Brain pericyte (primary cell): ENCODE measurements at regions not wholly inside any gene's neighbourhood (a gene's known extent, or its start where the extent isn't known, plus 50 kb on each side); places are given as distances from the start of the nearest gene placed in this dataset.

Experiments
- DNase-seq: peaks from one replicate; pipeline ENCODE4 v3.0.0-alpha.2; 2012; ENCODE audit warnings: low read depth, low spot score

DNA sequence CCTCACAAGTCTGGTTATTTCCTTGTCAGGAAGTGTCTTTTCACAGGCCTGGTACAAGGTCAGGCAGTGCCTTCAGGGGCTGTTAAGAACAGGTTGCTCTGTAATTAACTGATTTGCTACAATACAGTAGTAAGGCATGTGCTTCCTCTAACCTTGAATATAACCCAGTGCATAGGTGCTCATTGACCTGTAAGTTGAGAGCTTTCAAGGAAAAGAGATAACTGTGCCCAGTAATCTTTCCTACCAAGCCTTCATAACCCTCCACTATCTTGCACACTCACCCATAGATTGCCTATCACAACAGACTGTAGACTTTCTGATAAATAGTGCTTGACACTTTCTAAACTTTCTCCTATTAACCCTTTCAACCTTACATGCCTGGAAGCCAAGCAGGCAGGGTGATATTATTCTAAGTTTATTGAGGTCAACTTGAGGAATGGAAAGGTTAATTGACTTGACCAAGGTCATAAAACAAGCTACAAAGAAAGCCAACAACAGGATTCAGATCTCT, 148.1 kb downstream of the PPARGC1A start:
- no peak for DNase-seq

DNA sequence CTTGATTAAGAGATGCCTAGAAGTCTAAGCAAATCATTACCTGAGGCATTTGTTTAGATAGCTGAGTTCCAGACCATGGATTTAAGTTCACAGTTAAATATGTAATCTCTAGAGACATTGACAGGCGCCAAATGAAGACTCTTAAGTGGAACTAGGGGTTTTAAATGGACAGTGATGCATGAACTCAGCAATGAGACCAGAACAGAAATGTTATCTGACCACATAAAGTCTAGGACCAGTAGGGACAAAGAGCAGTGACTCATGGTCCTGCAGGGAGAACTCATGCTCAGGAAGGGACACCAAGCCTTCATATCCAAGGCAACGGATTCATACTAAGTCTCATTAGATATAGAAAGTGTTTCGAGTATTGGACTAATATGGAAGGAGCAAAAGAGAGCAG, 152.3 kb downstream of the PPARGC1A start:
- no peak for DNase-seq

DNA sequence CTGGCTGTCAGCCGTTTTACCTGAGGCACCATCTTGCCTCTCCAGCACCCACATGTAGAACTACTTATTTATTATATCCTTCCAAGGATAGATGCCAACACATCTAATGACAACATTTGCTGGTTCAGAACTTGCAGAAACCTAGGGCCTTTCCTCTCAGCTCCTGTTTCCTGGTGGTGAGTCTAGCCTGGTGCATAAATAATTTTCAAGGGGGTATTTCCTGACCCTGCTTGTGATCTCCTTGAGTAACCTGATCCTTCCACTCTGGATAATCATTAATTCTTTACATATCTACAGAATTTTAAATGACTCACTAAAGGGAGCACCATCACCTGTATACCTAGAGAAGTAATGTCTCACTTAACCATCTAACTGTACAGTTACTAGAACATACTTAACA, 153.4 kb downstream of the PPARGC1A start:
- no peak for DNase-seq

DNA sequence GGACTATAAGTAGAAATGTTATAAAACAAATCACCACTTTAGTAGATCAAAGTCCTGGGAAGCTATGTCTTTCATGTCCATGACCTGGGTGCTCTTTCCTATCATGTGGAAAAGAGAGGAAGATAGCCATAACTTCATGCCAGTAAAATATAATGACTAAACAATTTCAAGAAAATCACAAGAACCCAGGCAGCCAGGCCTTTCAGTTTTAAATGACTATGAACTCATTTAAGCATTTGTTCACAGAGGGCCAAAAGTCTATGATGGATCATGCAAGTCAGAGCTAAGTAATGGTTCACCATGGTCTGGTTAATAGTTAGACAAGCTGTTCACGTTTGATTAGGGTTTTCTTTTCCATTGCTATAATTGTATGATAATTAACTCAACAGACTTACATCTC, 155.8 kb downstream of the PPARGC1A start:
- no peak for DNase-seq

DNA sequence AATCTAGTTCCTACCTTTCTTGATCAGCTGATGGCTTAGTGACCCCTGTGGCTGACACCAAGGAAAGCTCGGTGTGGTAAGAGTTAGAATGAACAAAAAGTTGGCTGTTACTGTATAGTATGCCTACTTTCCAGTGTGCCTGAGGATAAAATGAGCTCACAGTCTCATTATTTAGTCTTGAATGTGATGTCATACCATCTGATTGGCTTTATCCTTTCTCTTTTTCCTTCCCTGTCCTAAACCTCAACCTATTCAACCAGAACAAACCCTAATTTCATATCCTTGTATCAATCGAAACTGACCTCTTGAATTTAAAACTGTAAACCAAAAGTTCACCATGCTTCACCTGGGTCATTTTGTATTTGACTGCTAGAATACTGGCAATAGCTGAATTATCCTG, 156.4 kb downstream of the PPARGC1A start:
- no peak for DNase-seq

DNA sequence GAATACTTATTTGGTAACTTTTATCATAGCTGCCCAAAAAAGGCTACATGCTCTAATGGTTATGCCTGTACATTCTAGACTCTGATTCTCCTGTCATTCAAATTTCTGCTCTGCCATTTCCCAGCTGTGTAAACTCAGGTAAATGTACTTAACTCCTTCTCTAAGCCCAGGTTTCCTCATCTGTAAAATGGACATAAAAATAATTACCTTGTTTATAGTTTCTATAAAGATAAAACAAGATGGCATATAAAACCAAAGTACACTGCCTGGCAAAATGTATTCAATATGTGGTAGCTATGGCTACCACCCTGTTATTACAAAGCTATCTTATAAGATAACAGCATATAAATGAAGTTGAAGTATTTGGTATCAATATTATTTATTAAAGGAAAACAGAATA, 158.8 kb downstream of the PPARGC1A start:
- no peak for DNase-seq

DNA sequence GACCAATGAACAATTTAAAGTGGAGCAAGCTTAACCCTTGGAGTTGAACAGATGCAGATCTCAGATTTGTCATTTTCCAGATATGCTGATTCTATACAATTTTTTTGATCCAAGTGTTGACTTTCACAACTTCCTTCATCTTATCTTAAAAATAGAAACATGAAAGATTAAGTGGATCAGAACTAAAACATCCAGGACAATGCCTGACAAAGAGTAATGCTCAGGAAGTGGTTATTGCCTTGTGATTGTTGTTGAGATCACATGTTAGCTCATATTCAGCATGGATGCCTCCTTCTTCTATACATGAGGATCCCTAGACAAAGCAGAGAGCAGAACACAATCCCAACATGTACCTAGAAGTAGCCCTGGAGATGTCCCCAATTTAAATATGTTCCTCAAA, 160.9 kb downstream of the PPARGC1A start:
- no peak for DNase-seq

DNA sequence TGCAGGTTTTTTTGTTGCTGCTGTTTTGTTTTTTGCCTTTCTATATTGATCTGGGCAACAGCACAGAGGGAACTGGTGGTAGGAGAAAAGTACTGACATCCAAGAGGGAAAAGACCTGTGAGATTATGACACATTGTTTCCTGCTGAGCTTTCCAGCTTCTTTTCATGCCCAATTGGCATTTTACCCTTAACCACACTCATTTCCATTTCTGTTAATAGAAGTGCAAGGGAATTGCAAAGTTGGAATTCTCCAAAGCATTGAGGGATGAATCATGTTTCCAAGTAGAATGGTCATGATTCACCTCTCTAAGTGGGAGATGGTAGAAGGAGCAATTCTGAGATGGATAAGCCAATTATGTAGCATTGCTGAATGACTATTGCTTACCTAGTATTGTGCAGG, 161.5 kb downstream of the PPARGC1A start:
- DNase-seq = no peak

DNA sequence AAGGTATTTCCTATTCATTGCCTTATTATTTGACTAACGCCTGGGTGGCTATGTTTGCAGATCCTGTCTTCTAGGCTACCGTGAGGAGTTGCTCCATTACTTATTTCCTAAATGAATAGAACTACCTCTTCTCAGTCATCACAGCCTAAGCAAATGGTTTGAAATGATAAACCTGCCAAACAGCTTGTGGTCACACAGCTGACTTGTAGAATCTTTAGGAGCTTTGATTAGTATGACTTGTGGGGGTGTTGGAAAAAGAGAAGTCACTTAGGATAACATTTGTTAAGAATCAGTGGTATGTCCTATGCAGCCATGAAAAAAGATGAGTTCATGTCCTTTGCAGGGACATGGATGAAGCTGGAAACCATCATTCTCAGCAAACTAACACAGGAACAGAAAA, 169.3 kb downstream of the PPARGC1A start:
- no peak for DNase-seq

DNA sequence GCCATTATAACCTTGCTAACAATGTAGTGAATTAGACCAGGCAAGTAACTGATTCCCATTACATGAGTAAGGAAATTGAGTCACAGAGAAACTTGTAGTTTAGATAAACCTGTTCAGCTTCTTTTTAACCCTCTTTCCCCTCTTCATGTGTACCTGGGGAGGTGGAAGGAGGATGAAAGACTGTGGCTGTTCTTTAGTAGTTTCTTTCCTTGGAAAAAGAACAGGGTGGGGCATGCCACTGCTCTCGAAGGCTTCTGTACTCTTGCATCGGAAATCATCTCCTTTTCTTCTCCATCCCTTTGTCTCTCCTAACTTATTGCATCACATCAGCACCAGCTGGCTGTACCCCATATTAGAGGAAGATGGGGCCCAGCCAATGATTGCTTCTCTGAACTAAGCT, 171.4 kb downstream of the PPARGC1A start:
- DNase-seq = no peak

DNA sequence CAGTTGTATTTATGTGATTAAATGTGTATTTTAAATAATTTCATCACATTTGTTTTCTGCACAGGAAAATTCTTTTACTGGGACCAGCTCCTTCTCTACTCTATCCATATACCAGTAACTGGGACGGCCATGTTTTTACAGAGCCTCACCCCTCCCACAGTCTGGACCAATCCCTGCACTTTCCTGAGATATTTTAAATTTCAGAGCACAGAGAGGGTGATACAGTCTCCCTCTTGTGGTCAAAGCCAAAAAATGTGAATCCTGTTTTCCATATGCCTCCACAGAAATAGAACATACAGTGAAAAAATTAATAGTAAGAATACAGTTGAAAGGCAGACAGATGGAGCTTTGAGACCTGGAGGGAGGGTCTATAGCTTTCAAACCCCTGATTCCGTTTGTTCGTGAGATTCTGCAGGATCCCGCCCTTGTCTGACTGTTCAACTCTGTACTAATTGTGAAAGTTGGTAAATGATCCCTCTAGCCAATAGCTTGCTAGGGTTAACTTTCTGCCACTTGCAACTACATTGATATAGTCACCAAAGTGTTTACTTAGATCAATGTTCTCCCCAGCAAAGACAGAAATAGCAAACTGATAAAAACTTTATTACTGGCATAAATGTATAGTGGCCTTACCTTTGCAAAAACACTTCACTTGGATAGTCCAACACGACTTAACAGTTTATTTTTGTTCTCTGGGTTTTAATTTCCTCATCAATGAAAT, 172.2 kb downstream of the PPARGC1A start:
- no peak for DNase-seq

DNA sequence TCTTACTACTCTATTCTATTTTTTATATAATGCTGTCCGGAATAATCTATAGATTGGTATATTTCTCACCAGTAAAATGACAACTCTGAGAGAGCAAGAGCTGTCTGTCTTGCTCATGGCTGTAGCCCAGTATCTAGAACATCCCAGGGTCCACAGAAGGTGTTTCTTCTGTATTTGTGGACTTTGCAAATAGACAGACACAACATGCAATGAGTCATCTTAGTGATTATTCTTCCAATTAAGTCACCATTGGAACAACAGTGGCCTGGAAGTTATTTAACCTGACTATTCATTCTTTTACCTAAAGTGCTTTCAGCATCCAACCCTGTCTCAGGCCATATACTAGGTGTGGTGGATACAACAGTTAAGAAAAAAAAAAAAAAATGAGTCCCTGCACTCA, 179.5 kb downstream of the PPARGC1A start:
- DNase-seq = no peak

DNA sequence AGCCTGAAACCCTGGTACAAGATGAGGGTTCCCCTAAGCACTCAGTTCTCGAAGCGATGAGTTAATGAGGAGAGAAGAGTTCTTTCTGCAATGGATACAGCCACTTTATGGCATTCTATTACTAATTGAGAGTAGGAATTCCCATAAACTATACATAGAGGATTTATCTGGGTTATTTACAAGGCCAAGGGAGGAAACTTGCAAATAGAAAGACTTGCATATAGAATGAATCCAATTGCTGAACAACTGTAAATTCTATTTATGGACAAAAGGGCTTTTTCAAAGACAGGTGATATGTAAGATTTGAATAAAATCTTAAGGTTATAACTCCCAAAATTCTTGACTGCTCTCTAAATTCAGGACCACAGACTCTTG, 182.2 kb downstream of the PPARGC1A start:
- no peak for DNase-seq

DNA sequence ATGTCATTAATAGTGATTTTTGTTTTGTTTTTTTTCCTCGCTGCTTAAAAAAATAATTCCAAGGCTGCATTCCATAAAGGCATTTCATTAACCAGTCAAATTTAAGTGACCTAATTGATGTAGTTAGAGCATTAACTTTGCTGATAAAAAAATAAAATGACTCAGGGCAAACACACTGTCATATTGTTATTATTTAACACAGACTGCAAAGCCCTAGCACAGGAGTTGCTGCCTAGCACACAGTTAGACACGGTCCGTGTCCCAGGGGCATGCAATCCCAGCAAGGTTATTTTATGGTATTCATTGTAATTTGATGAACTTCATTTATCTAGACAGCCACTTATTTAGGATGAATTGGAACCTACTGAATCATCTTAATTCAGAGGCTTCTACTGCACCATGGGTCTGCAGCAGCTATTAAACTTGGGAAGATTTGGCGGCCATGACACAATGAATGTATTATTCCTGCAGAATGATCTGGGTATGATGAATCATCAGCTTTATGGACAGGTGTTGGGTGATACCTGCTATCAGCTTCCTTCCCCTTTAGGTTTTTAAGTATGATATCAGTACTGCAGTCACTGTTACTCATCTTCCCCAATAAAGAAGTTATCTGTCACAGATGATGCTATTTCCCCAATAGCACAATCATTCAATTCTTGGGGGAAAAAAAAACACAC, 182.7 kb downstream of the PPARGC1A start:
- no peak for DNase-seq

DNA sequence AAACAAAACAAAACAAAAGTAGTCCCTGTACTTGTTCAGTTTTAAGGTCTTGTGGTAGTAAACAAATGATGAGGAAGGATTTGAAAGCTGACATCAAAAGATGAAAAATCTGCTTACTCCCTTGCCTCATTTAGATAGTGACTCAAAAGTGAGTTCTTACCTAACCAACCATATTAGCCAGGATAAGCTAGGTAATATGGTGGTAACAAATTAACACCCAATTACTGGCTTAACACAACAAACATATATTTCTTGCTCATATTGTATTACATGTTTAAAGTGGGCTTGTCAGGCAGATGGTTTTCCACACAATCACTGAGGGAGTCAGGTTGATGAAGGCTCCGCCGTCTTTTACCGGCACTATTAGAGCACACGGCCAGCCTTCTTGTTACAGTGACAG, 189.7 kb downstream of the PPARGC1A start:
- DNase-seq = no peak

DNA sequence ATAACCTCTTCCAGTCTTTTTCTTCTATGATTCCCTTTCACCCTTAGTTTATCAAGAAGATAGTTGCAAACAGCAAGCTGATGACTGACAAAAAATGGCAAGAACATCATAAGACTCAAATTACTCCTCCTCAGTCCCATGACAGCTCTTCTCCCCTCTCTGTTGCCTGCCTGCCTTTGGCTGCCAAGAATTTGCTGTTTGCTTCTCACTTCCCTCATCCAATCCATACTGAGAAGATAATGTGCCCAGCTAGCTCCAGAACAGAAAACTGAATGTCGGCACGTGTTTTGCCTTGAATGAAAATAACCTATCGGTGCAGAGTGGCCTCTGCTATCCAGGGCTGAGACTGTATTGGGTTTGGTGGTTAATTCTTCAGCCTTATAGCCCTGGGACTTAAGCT, 192.1 kb downstream of the PPARGC1A start:
- DNase-seq = no peak

DNA sequence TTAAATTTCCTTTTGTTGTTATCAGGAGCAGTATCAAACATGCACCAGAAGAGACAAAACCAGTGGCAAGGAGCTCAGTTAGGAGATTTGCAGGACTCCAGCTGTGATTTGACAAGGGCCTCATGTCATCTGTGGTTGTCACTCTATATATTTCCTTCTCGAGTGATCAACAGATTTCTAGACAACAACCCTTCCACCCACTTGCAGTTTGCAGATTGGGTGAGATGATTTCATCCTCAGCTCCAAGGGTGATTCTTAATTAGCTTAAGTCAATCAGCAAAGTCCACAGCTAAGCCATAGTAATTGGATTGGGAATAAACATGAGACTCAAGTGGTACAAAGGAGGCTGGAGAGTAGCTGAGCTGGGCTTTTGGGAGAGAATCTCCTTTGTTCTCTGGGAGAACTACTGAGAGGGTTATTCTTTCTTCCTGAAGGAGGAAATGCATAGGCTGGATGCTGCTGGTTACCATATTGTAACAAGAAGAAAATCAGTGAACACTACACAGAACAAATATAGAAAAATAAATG, 192.8 kb downstream of the PPARGC1A start:
- no peak for DNase-seq

DNA sequence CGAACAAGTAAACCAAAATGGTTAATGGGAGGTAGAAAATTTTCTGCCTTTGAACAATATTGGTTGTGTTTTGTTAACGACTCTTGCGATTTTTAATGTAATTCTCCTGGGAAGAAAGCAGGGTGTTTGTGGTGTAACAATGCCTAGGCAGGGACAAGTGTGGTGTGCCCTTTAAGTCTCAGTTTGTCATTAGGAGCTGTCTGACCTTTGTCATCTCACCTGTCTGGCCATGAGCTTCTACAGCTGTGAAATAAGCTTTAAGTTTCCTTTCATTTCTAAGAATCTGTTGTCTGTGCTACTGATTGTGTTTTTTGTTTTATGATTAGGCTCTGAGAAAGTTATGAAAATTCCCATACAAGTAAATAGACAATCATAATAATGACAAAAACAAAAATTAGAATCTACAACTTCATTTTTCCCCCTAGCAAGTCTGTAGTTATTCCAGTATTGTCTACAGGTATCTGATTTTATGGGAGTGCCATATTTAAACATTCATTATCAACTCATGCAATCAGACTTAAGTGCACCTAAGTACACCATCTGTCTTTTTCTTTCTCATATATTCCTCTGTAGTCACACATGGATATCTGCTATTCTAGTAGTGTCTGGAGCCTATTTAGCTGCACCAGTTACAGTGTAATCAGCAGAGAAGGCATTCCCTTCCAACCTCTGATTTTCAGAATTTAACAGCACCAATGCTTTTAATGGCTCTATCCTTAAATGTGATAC, 203.5 kb downstream of the PPARGC1A start:
- no peak for DNase-seq

DNA sequence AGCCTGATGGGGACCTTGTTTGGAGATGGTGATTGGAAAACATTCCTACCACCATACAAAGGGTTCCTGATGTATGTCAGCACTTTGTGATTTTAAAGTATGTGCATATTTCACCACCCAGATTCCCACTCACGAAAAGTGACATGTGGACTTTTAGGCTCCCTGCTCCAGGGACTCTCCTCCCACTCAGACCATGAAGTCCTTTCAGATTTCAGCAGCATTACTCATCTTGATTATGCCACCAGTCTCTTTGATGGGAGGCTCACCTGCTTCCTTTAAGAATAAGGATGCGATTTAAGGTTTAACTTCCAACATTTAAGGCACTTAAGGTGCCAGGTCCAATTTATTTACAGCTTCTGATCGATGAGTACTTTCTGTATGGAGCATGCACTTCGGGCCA, 204.4 kb downstream of the PPARGC1A start:
- no peak for DNase-seq

DNA sequence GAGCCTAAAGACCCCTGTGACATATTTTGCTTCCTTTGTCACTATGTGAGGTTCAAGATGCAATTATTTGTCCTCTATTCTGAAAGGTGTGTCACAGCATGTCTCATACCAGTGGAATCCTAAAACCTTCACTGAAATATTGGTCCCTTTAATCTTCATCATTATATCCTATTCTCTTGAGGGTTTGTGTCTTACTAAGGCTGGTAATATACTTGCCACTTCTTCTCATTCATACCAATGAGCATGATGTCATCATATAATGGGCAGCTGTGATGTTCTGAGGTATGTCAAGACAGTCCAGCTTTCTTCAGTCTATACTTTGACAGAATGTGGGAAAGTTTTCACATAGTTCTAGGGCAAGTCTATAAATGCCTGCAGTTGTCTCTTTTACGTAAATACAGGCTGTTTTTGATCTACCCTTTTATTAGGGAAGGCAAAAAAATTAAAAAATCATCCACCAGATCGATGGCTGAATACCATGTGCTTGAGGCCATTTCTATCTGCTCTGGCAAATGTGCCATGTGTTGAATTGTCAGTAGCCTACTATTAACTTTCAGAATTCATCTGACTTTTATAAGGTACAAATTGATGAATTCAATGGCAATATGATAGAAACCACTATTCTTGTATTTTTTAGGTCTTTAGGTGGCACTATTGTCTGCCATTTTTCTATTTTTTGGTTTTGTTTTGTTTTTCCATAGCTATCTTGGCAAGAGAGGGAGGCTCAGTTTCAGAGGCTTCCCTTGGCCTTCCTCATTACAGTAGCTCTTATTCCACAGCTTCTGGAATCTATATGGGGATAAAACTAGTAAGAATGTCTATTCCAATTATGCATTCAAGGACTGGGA, 209.0 kb downstream of the PPARGC1A start:
- no peak for DNase-seq

DNA sequence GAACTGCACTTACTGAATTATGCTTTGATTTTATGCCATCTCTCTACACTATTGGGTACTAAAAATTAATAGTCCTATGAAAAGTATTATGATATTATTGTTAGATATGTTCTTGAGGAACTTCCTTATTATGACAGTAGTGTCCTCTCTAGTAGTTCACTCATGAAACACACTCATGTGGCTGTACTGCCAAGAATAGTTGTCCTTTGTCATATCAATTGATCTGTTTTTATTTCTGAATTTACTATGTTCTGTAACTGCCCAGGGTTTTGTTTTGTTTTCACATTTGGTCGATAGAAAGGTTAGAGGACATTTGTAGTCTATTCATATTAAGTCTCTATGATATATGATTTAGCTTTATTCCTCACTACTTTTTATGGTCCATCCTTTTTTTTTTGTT, 215.2 kb downstream of the PPARGC1A start:
- DNase-seq = no peak

DNA sequence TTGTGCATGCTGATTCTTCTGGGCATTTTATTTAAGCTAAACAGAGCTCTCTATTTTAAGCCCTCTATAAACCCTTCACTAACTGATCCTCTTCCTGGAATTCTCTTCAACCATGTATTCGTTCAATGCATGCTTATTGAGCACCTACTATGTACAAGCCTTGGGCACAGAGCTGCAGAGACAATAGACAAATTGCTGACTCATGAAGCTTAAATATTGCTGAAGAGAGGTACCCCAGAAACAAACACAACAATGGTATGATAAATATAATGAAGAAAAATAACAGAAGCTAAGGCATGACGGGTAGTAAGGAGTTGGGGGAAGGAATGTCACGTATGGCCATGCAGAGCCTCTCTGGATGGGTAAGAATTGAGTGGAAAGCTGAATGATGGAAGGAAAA, 222.2 kb downstream of the PPARGC1A start:
- no peak for DNase-seq
